SK-N-SH (cell line): ENCODE measurements at regions not wholly inside any gene's neighbourhood (a gene's known extent, or its start where the extent isn't known, plus 50 kb on each side); places are given as distances from the start of the nearest gene placed in this dataset.

Experiments used
- CTCF ChIA-PET: fragments of 300-600, 350-600 bp; formaldehyde crosslinking; extraction: SDS; loops from one replicate; lab custom pipeline; 2021; lab: Yijun Ruan, JAX
- POLR2A ChIA-PET: fragments of 350-600 bp; sonication (Branson Sonifier 250); formaldehyde crosslinking; extraction: SDS; loops from one replicate; lab custom pipeline; 2020; ENCODE audit warnings: antibody characterized with exemption, inconsistent platforms; lab: Yijun Ruan, JAX
- DNase-seq: peaks from one replicate; pipeline ENCODE4 v3.0.0; 2012
- H2AFZ ChIP-seq: fragments of 200-600 bp; sonication (generic); 2 replicates; pipeline ENCODE4 v1.8.1; 2016; ENCODE audit warnings: antibody characterized with exemption, mild to moderate bottlenecking, low read depth
- H3F3A ChIP-seq: fragments of 200-600 bp; sonication (generic); replicated peaks from 2 replicates; pipeline ENCODE3; 2016; ENCODE audit warnings: antibody characterized with exemption, mild to moderate bottlenecking; ENCODE audit not compliant: insufficient read depth
- H3K27ac ChIP-seq, 2 experiments: fragments of 200-500 bp in 1 of 2; fragments of 200-600 bp in 1 of 2; sonication (Bioruptor generic) in 1 of 2; sonication (generic), shearing (Covaris generic) in 1 of 2; 2 replicates each; pipeline versions ENCODE4 v1.5.1 to v1.6.1; 2014 to 2016; ENCODE audit warnings: low read depth in 2 of 2, inconsistent platforms in 1 of 2, low read length in 1 of 2, mild to moderate bottlenecking in 1 of 2, mixed read lengths in 1 of 2
- H3K27me3 ChIP-seq: fragments of 200-600 bp; sonication (generic), shearing (Covaris generic); 2 replicates; pipeline ENCODE4 v1.6.1; 2016; ENCODE audit warnings: mixed run types; ENCODE audit not compliant: insufficient read depth
- H3K36me3 ChIP-seq, 2 experiments: fragments of 200-500 bp in 1 of 2; fragments of 200-600 bp in 1 of 2; sonication (Bioruptor generic) in 1 of 2; sonication (generic) in 1 of 2; replicated peaks in 1 of 2; 2 replicates each; pipeline versions ENCODE3 to v1.5.1; 2014 to 2016; ENCODE audit warnings: low read length in 1 of 2, mild to moderate bottlenecking in 1 of 2; ENCODE audit not compliant: insufficient read depth in 2 of 2, control insufficient read depth in 1 of 2
- H3K4me1 ChIP-seq, 2 experiments: fragments of 200-500 bp in 1 of 2; fragments of 200-600 bp in 1 of 2; sonication (Bioruptor generic) in 1 of 2; sonication (generic), shearing (Covaris generic) in 1 of 2; 2 replicates each; pipeline versions ENCODE4 v1.5.1 to v1.6.1; 2014 to 2016; ENCODE audit warnings: low read depth in 1 of 2, low read length in 1 of 2, mixed run types in 1 of 2; ENCODE audit not compliant: insufficient read depth in 2 of 2, control insufficient read depth in 1 of 2
- H3K4me2 ChIP-seq: fragments of 200-600 bp; sonication (generic), shearing (Covaris generic); 2 replicates; pipeline ENCODE4 v1.6.1; 2017; ENCODE audit warnings: mixed run types
- H3K4me3 ChIP-seq, 2 experiments: fragments of 200-500 bp in 1 of 2; fragments of 200-600 bp in 1 of 2; sonication (Bioruptor generic) in 1 of 2; sonication (generic), shearing (Covaris generic) in 1 of 2; 2 replicates each; pipeline versions ENCODE4 v1.5.1 to v1.8.1; 2014 to 2016; ENCODE audit warnings: low read depth in 2 of 2, inconsistent platforms in 1 of 2, low read length in 1 of 2, mild to moderate bottlenecking in 1 of 2, mixed read lengths in 1 of 2, moderate library complexity in 1 of 2
- H3K79me2 ChIP-seq: fragments of 200-600 bp; sonication (generic); 2 replicates; pipeline ENCODE4 v1.8.1; 2017; ENCODE audit warnings: mild to moderate bottlenecking; ENCODE audit not compliant: insufficient read depth
- H3K9ac ChIP-seq: fragments of 200-600 bp; sonication (generic); 2 replicates; pipeline ENCODE4 v1.6.1; 2017; ENCODE audit warnings: mixed run types
- H3K9me2 ChIP-seq: fragments of 200-600 bp; sonication (generic); 2 replicates; pipeline ENCODE4 v1.6.1; 2017; ENCODE audit warnings: mixed run types
- H3K9me3 ChIP-seq: fragments of 200-600 bp; sonication (generic); 2 replicates; pipeline ENCODE4 v1.6.1; 2017; ENCODE audit warnings: mixed run types, mild to moderate bottlenecking, moderate library complexity
- H4K20me1 ChIP-seq: fragments of 200-600 bp; sonication (generic); 2 replicates; pipeline ENCODE4 v1.6.1; 2017; ENCODE audit warnings: mild to moderate bottlenecking, mixed run types; ENCODE audit not compliant: insufficient read depth
- ELF1 ChIP-seq: IDR thresholded peaks from 2 replicates; pipeline ENCODE4 v1.4.0; 2012
- EP300 ChIP-seq, 2 experiments: IDR thresholded peaks; 2 replicates each; pipeline versions ENCODE4 v1.4.0 to v1.6.1; 2012; ENCODE audit warnings: borderline replicate concordance in 1 of 2, low read depth in 1 of 2, low read length in 1 of 2
- EZH2phosphoT487 ChIP-seq: fragments of 200-600 bp; sonication (generic); IDR thresholded peaks from 2 replicates; pipeline ENCODE4 v1.6.1; 2017; ENCODE audit warnings: low read depth, mixed run types, mild to moderate bottlenecking, antibody characterized with exemption, moderate library complexity, borderline replicate concordance
- FOSL2 ChIP-seq: IDR thresholded peaks from 2 replicates; pipeline ENCODE4 v1.4.0; 2012; ENCODE audit warnings: low read depth, mild to moderate bottlenecking, moderate library complexity, borderline replicate concordance
- FOXJ3 ChIP-seq: sonication (generic); formaldehyde crosslinking; IDR thresholded peaks from 2 replicates; pipeline ENCODE4 v1.5.1; 2020; ENCODE audit warnings: mild to moderate bottlenecking, missing genetic modification reagents
- FOXM1 ChIP-seq: IDR thresholded peaks from 2 replicates; pipeline ENCODE4 v1.4.0; 2012; ENCODE audit warnings: low read depth, mild to moderate bottlenecking
- IRF3 ChIP-seq: fragments of 150-350 bp; IDR thresholded peaks from 2 replicates; pipeline ENCODE4 v1.6.1; 2016; ENCODE audit warnings: mild to moderate bottlenecking, low read depth, low read length
- MXI1 ChIP-seq: IDR thresholded peaks from 2 replicates; pipeline ENCODE4 v1.6.1; 2012; ENCODE audit warnings: mild to moderate bottlenecking, low read depth, low read length, improper control_type of control experiment
- NFIC ChIP-seq: IDR thresholded peaks from 2 replicates; pipeline ENCODE4 v1.4.0; 2012; ENCODE audit warnings: borderline replicate concordance
- NRF1 ChIP-seq: IDR thresholded peaks from 2 replicates; pipeline ENCODE4 v1.6.1; 2012; ENCODE audit warnings: low read depth, mild to moderate bottlenecking, low read length
- PBX3 ChIP-seq: IDR thresholded peaks from 2 replicates; pipeline ENCODE4; 2012
- REST ChIP-seq: IDR thresholded peaks from 2 replicates; pipeline ENCODE4 v1.6.1; 2012; ENCODE audit warnings: mild to moderate bottlenecking, low read depth, low read length, moderate library complexity
- RFX5 ChIP-seq: IDR thresholded peaks from 2 replicates; pipeline ENCODE4 v1.6.1; 2012; ENCODE audit warnings: mild to moderate bottlenecking, improper control_type of control experiment, low read length
- RXRA ChIP-seq: IDR thresholded peaks from 2 replicates; pipeline ENCODE4 v1.4.0; 2012; ENCODE audit warnings: low read depth, mild to moderate bottlenecking, borderline replicate concordance
- SIN3A ChIP-seq: IDR thresholded peaks from 2 replicates; pipeline ENCODE4 v1.6.1; 2012; ENCODE audit warnings: low read depth, mild to moderate bottlenecking, low read length, moderate library complexity, borderline replicate concordance
- TAF1 ChIP-seq: IDR thresholded peaks from 2 replicates; pipeline ENCODE4 v1.6.1; 2012; ENCODE audit warnings: low read depth, mild to moderate bottlenecking, low read length, moderate library complexity, borderline replicate concordance
- USF1 ChIP-seq: IDR thresholded peaks from 2 replicates; pipeline ENCODE4 v1.4.0; 2012; ENCODE audit warnings: low read depth, borderline replicate concordance
- USF2 ChIP-seq: fragments of 150-350 bp; IDR thresholded peaks from 2 replicates; pipeline ENCODE4 v1.6.1; 2017; ENCODE audit warnings: antibody characterized with exemption, low read length, low read depth, borderline replicate concordance
- YY1 ChIP-seq: IDR thresholded peaks from 2 replicates; pipeline ENCODE4 v1.4.0; 2012; ENCODE audit warnings: low read depth, mild to moderate bottlenecking
- ZBTB33 ChIP-seq: IDR thresholded peaks from 2 replicates; pipeline ENCODE4 v1.4.0; 2012; ENCODE audit warnings: low read depth, borderline replicate concordance
- WGBS: methylation state at CpG from one replicate; pipeline ENCODE4 v1.1.6; 2017; ENCODE audit warnings: low lambda C conversion rate; 5-methylcytosine and 5-hydroxymethylcytosine counted together

GRCh38 chr2:52264911-52265310, 1233.0 kb upstream of the NRXN1 start:
- Histone ChIP-seq H3K4me2 (no peak overlapping the region), H3K9me3 (no peaks in the 10 kb centered on the region), H3K27me3 (no peaks in the 10 kb centered on the region), H2AFZ (no peak overlapping the region), H3K9me2 (no peaks in the 10 kb centered on the region), H3K36me3 (no peaks in the 10 kb centered on the region), H3K27ac (no peak overlapping the region), H3K9ac (no peak overlapping the region)
- POLR2A ChIA-PET = no interaction called here
- 21% methylated on average over 2 of the region's 2 CpGs for WGBS
- no peak for TF ChIP-seq RFX5
- no peak for TF ChIP-seq ZBTB33
- no peak for TF ChIP-seq EZH2phosphoT487
- no peak for TF ChIP-seq YY1
- no peak for TF ChIP-seq FOSL2
- TF ChIP-seq PBX3 = no peak
- TF ChIP-seq ELF1 = no peak
- no peak for TF ChIP-seq EP300 (IDR thresholded peaks at IDR 0.05; ENCODE audit: borderline replicate concordance in 1 of 2, low read depth in 1 of 2, low read length in 1 of 2)
- no peak for TF ChIP-seq NRF1
- TF ChIP-seq FOXJ3 = no peak
- no peak for TF ChIP-seq USF2
- no peak for TF ChIP-seq MXI1
- no peak for TF ChIP-seq RXRA
- no peak for TF ChIP-seq FOXM1
- TF ChIP-seq SIN3A = no peak
- no peak for TF ChIP-seq USF1
- no peak for TF ChIP-seq NFIC
- no peak for TF ChIP-seq IRF3
- no peak for TF ChIP-seq TAF1
- no peak for TF ChIP-seq REST
- TF ChIP-seq, all 33 proteins: peak for 0
- CTCF ChIA-PET = no interaction called here
- no peaks in the 10 kb centered on the region for H3K79me2 ChIP-seq
- H3K4me1 ChIP-seq = no peaks in the 10 kb centered on the region
- H3K4me3 ChIP-seq = no peak overlapping the region
- no peaks in the 10 kb centered on the region for H3F3A ChIP-seq
- no peaks in the 10 kb centered on the region for H4K20me1 ChIP-seq
- DNase-seq = no peak
